Inferior parietal cortex (tissue), 1 donor: ENCODE measurements at regions not wholly inside any gene's neighbourhood (a gene's known extent, or its start where the extent isn't known, plus 50 kb on each side); places are given as distances from the start of the nearest gene placed in this dataset.
"Not testable (repeated sequence)": the region's sequence is repeated elsewhere in the genome, so short reads cannot be mapped to it uniquely, and the experiment has no call there.

Experiments
- DNase-seq: peaks from one replicate; pipeline ENCODE4 v3.0.0-alpha.2; 2016; ENCODE audit errors: extremely low spot score

DNA sequence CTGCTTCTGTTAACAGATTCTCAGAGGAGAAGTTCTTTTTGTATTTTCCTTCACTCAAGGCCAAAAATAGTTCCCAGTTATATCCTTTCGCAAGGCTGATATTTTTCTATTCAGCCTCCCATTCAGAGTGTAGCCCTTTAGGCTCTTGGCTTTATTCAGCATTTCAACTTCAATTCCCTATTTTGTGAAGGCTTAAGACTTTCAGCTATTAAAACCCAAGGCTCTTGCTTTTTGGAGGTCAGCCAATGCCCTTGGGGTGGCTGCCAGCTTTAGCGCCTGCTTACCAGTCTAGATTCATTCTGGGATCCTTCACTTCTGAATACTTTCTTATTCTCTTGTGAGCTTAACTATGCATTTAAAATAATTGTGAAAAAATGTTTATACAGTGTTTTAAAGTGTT lies 57.3 kb upstream of the ADGRA3 start:
- DNase-seq: peak; percentile 55

DNA sequence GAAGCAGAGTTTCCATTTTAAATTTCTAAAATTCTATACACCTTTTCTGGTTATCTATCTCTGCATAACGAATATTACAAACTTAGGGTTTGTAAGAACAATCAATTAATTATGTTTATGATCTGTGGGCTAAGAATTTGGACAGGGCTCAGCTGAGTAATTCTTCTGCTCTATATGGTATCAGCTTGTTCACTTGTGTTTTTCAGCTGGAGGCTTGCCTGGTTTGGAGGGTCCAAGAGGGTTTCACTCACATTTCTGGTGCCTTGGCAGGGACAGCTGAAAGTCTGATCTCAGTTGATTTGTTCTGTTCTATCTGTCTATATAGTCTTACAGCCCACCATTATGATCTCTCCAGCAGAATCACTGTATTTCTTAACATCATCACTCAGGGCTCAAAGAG lies 57.8 kb upstream of the ADGRA3 start:
- DNase-seq: no peak

DNA sequence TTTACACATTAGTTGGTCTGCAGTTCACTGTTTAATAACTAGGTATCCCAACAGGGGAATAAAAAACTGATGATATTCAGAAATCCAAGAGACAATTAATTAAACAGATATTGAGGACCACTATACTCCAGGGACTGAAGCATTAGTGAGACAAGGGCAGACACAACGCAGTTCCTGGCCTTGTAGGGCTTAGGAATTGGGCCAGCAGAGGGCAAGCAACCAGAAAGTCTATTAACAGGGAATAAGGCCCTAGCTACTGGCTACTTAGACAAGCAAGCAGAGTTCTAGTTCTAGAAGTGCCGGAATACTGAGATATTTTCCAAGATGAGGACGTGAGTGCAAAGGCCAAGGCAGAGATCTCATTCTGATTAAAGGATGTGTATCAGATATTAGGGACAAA lies 58.6 kb upstream of the ADGRA3 start:
- DNase-seq: no peak

DNA sequence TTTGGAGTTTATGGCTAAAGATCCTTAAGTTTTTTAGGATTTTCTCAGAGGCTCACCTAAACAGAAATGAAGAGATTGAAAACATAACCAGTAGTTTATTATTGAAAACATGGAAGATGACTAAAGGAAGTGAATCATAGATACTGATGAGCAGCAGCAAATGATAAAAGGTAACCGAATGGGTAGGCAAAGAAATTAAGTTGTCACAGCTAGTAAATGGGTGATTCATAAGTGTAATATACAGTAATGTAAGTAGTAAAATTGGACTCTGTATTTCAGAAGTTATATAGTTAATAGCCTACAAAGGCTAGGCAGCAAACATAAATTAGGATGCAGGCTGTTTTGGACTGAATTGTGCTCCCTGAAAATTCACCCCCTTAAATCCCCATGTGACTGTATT lies 59.0 kb upstream of the ADGRA3 start:
- DNase-seq: no peak

DNA sequence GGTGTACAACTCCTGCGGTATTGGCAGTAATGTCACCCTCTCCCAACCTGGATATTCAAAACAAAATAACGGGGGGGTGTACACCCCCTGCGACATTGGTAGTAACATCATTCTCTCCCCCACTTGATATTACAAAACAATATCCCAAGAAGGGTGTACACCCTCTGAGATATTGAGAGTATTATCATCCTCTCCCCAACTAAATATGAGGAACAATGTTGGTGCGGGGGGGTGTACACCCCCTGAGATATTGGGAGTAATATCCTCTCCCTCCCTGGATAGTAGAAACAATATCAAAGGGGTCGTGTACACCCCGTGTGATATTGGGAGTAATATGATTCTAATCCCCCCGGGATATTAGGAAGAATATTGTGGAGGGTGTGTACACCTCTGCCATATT lies 71.4 kb upstream of the ADGRA3 start:
- no peak for DNase-seq

DNA sequence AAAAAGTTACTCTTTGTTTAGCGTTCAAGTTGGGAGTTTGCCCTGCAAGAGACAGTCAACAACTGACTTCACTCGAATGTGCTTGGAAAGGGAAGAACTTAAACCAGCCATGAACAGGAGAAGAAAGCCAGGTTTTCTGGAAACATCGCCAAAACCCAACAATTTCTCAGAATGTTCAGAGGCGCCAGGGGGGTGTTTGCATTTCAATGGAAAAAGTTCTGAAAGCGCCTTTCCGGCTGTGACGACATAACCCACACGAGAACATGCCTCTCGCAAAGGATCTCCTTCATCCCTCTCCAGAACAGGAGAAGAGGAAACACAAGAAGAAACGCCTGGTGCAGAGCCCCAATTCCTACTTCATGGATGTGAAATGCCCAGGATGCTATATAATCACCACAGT lies 78.1 kb upstream of the ADGRA3 start:
- no peak for DNase-seq

DNA sequence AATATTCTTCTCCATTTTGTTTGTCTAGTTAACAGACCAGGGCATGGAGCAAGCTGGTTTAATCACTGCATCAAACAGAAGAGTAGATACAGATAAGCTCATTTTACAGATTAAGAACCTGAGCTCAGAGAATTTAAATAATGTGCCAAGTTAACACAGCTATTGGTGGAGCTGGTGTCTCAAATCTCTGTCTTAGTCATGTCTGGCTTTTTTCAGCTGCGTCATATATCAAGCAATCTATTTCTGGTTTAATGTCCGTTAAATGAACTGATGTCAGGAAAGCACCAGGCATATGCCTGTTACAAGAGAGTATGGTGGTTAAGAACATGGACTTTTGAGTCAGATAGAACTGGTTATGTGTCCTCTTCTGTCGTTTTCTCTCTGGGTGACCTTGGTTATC lies 79.8 kb upstream of the ADGRA3 start:
- DNase-seq: no peak

DNA sequence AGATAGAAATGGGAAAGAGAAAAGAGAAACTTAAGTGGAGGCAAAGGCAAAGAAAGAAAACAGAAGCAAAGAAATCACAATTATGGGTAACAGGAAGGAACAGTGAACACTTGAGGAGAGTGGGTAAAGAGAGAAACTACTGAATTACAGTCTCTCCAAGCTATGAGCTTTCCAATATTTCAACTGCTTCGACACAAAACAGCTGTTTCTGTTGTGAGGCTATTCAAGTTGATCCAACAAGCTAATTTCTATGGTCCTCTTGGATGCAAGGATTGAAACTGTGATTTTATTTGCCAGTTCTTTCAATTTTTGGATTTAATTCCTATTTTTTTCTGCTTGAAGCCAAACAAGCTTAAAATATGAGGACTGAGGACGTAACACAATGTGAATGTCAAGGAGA lies 80.5 kb upstream of the ADGRA3 start:
- DNase-seq: no peak

DNA sequence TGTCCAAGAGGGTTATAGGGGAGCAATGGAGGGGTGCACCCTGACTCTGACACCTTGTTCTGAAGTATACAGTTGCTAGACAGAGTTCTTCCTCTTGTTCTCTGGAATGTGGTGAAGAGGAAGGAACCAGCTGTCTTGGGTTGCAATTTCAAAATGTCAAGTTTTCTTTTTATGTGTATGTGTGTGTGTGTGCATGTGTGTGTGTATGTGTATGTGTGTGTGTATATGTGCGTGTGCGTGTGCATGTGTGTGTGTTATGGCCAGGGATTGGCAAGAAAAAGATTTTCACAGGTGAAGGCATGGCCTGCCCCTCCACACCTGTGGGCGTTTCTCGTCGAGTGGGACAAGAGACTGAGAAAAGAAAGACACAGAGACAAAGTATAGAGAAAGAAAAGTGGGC lies 81.6 kb upstream of the ADGRA3 start:
- no peak for DNase-seq

DNA sequence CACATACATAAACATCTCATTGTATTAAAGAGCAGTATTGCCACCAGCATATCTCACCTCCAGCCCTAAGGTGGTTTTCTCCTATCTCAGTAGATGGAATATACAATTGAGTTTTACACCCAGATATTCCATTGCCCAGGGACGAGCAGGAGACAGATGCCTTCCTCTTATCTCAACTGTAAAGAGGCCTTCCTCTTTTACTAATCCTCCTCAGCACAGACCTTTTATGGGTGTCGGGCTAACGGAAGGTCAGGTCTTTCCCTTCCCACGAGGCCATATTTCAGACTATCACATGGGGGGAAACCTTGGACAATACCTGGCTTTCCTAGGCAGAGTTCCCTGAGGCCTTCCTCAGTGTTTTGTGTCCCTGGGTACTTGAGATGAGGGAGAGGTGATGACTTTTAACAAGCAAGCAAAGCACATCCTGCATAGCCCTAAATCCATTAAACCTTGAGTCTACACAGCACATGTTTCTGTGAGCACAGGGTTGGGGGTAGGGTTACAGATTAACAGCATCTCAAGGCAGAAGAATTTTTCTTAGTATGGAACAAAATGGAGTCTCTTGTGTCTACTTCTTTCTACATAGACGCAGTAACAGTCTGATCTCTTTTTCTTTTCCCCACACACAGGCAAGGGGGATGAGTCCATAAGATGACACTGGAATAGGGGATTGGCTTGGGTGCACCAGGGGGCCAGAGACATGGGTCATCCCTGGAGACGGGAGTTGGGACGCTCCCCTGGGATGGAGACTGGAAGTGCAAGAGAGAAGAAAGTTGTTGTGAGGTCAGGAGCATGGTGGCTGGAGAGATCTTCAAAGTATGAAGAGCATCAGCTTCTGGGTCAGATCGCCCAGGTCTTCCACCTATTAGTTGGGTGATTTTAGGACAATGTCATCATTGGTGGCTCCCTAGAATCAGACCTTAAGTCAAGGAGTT lies 82.5 kb upstream of the ADGRA3 start:
- DNase-seq: not testable (repeated sequence)

DNA sequence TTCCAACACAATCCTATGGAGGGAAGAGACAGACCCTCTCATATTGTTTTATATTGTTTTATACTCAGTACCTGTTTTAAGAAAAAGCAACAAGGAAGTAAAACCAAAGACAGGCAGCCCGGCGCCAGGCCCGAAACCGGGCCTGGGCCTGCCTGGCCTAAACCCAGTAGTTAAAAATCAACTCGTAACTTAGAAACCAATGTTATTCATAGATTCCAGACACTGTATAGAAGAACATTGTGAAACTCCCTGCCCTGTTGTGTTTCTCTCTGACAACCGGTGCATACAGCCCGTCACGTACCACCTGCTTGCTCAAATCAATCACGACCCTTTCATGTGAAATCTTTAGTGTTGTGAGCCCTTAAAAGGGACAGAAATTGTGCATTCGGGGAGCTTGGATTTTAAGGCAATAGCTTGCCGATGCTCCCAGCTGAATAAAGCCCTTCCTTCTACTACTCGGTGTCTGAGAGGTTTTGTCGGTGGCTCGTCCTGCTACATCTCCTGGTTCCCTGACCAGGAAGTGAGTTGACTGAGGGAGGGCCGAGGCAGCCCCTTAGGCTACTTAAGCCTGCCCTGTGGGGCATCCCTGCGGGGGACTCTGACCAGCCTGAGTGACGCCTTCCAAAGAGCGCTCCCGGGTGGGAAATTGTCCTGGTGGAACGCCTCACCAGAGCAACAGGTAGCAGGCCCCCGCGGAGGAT lies 83.5 kb upstream of the ADGRA3 start:
- not testable (repeated sequence) for DNase-seq

DNA sequence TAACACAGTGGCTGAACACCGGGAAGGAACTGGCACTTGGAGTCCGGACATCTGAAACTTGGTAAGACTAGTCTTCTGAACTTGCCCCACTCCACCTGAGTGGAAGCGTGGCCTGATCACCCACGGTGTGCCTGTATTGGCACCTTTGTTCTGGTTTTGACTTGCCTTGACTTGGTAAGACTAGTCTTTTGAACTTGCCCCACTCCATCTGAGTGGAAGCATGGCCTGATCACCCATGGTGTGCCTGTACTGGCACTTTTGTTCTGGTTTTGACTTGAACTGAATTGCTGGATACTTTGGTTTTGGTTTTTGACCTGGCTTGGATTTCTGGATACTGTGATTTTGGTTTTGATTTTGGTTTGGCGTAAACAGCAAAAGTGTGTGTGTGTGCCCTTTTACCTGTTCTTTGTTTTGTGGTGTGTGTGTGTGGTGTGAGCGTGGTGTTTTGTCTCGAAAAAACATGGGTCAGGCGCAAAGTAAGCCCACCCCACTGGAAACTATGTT lies 84.1 kb upstream of the ADGRA3 start:
- not testable (repeated sequence) for DNase-seq

DNA sequence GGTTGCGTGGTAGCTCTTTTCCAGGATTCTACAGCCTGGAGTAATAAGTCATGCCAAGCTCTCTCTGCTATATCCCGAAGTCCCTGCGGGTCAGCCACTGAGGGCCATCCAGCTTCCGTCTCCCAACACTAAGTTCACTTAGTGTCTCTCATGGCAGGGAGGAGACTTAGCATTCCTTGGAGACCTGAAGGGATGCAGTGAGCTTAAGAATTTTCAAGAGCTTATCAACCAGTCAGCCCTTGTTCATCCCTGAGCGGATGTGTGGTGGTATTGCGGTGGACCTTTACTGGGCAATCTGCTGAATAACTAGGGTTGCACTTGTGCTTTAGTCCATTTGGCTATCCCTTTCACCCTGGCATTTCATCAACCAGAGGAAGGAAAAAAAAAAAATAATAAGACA lies 85.8 kb upstream of the ADGRA3 start:
- DNase-seq: not testable (repeated sequence)

DNA sequence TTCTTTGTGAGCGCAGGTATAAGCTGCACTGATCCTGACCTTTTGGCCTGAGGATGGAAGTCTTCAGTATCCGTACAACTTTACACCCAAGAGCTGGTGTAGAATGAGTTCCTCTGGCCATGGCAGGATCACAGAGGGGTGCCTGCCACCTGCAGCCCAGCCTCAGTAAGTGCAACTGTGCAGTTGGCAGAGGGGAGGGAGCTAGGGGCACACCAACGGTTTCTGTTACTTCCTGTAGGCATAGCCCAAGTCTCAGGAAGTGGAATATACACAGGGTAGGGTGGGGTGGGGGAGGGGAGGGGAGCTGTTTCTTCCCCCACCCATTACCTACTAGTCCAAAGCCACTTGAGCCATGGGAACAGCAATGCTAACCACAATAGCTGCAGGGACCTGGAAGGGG lies 85.4 kb upstream of the GBA3 start:
- DNase-seq: no peak

DNA sequence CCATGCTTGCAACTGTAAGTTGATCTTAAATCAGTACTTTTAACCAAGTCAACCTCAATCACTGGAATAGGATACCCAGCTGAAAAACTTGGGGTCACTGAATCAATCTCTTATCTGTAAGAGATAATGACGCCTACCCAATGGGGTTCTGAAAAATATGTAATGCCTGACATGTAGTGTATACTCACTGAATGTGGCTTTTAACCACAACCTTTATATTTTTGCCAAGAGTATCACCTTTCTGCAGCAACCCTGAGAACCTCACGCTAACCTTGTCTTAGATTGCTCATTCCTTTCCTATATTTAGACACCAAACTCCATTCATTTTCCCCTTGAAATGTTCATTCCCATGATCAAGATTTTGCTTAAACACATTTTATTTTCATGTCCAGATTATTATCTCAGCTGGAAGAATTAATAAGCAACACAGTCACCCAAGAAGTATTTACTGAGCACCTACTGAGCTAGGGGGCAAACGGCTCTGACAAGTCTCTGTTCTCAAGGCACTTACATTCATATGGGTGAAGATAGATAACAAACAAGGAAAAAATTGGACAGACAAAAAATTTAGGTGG lies 82.7 kb upstream of the GBA3 start:
- DNase-seq: not testable (repeated sequence)

DNA sequence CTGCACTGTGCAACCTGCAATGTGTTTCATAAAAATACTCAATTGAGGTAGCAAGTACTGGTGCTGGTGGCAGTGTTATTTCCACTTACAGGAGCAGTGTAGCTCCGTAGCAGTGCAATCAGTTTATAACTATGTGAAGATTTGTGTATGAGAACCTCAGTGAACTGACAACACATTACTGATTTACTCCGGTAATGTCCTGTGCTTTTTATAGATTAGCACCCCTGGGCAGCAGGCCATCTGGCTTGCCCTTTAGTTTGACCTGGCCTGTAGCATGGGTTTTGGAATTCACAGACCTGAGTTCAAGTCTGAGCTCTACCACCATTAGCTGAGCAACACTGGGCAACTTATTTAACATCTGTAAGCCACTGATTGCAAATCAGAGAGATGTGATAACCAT lies 78.6 kb upstream of the GBA3 start:
- DNase-seq: no peak

DNA sequence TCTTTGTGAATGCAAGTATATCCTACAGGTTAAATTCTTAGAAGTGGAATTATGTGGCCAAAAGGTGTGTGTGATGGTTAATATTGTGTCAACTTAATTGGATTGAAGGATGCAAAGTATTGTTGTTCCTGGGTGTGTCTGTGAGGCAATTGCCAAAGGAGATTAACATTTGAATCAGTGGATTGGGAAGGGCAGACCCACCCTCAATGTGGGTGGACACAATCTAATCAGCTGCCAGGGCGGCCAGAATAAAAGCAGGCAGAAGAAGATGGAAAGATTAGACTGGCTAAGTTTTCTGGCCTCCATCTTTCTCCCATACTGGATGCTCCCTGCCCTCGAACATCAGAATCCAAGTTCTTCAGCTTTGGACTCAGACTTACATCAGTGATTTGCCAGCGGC lies 76.2 kb upstream of the GBA3 start:
- DNase-seq: no peak

DNA sequence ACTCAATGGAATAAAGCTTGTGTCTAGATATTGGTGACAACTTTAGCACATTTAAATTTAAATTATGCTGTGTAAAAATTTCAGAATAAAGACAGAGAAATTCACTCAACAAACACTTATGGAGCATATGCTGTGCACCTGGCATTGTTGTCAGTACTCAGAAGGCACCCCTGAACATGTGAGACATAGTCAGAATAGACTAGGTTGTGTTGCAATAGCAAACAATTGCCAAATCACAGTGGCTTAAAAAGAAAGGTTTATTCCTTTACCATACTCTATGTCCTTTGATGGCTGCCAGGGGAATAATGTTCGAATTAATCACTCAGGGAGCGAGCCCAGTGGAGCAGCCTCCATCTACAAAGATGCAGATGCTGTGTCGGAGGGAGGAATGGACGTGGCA lies 72.6 kb upstream of the GBA3 start:
- DNase-seq: not testable (repeated sequence)

DNA sequence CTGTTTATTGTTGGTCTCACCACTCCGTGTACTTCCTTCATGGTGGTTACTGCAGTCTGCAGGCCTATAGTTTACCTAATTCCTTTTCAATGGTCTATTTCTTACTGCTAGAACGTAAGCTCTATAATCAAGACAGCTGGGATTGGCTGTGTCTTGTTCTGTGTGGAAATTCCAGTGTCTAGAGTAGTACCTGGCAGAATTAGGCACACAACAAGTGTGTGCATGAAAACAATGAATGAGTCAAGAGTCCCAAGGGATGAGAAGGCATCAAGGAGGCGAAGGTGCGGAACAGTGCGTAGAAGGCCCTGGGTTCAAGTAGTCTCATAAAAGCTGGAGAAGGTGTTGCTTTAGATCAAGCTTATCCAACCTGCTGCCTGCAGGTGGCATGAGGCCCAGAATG lies 70.8 kb upstream of the GBA3 start:
- not testable (repeated sequence) for DNase-seq

DNA sequence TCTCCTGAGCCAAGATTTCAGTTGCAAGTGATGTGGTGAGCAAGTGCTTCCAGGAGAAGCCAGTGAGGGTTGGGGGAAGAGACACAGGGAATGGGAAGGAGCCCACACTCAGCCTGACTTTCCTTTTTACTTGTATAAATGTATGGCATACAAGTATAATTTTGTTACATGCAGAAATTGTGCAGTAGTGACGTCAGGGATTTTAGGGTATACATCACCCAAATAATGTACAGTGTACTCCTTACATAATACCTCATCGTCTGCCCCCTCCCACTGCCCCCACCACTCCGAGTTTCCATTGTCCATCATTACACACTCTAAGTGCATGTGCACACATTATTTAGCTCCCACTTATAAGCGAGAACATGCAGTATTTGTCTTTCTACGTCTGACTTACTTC lies 68.7 kb upstream of the GBA3 start:
- DNase-seq: not testable (repeated sequence)

DNA sequence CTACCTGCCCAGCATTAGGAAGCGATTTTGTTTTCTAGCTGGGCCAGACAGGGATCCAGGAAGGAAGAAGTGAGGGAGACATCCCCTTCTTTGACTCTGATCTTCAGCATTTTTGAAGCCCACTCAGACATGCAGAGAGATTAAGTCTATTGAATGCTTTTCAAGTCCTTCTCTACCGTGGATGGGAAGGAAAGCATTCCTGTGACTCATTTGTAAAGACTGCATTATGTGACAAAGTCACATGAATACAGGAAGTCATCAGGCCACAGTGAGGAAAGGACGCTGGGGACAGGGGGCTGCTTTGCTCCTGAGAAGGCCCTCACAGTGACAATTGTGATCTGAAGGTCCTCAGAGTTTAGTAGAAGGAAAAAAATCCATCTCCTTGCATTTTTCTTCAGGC lies 67.4 kb upstream of the GBA3 start:
- no peak for DNase-seq

DNA sequence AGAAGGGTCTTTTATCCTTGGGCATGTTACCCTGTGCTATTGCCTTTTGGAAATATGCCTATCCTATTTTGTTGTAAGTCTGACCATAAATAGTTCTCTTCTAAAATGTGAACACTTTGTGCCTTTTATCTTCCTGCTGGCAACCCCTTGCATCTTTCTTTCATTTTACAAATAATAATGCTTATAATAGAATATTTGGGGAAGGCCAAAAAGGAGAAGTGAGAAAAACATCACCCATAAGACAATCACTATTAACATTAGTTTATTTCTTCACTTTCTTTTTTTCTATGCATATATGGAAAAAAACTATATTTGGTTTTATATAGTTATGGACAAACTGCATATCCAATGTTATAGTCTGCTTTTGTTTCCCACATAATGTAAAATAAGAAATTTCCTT lies 64.9 kb upstream of the GBA3 start:
- DNase-seq: not testable (repeated sequence)
